Stimulated activated CD8-positive, alpha-beta memory T cell treated with anti-CD3 and anti-CD28 coated beads, Interleukin-15, amount 100 ng/mL, for 1 hour (primary cell): ENCODE measurements at regions not wholly inside any gene's neighbourhood (a gene's known extent, or its start where the extent isn't known, plus 50 kb on each side); places are given as distances from the start of the nearest gene placed in this dataset.

ENCODE experiments used
- DNase-seq: peaks from one replicate; pipeline ENCODE4 v3.0.0-alpha.2; 2020; ENCODE audit warnings: low read depth

GRCh38 chr6:168908887-168909286 lies 344.8 kb downstream of the THBS2 start:
- no peak for DNase-seq

GRCh38 chr6:168908166-168908565 lies 345.5 kb downstream of the THBS2 start:
- DNase-seq = no peak

DNA sequence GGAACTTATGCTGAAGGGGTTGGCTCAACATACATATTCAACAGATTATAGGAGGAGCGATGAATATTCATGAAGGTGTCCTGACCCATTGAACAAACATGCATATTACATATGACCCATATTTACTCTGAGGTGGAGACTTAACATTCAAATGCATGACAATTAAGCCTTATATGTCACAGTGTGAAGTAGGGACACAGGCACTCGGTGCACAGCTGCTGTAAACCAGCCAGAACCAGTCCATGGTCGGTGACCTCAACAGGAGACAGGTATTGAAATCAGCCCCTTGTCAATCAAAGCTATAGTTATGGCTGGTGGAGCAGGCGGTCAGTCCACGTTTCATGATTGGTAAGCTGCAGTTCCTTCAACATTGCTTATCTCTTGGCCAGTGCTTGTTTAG lies 347.3 kb downstream of the THBS2 start:
- DNase-seq = no peak

DNA sequence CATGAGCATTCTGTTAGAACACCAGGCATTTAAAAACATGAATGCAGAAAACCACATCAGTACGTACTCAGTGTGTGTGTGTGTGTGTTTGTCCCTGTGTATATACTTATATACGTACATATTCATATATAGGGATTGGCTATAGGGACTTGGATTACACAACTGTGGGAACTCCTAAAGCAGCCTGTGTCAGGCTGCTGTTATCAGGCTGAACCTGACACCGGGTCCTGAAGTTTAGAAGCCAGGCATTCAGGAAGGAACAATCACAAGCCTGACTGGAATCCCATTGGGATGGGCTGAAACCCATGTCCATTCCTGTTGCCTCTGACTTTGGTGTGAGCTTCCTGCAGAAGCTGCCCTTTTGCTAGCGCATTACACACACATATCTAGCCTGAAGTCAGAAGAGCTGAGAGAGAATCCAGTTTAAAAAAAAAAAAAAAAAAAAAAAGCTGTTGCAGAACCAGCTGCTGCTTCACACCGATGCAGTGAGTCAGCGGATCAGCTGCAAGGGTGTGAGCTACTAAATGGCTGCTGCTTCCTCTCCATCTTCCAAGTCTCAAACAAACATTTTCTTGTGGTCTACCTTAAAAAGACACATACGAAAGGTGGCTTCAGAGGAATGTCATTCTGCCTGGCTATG lies 348.1 kb downstream of the THBS2 start:
- no peak for DNase-seq

DNA sequence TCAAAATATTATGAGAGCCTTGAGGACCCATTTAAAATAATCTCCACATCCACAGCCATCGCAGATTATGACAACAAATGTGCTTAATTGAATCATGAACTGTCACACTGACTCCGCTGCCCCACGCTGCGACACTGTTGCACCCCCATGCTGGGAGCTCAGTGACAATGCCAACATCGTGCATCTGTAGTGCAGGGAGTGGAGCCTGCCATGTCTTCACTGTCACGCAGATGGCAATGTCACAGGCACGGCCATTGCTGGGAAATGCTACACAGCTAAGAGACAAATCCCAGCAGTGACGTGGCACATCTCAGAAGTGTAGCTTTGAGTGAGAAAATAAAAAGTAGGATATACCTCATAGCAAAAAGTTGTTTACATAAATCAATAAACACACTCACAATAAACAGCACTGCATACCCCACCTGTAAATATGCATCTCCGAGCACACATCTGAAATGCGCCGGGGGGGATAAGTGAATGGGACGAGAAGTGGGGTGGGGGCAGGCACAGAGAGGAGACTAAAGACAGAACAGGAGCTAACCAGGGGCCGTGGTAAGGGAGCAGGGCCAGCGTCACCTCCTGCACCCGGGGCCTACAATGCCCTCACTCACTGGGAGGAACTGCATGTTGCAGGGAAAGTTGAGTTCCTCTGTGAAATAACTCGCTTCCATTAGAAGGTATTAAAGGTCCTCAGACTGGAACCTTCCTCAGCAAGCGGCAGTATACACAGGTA lies 349.9 kb downstream of the THBS2 start:
- no peak for DNase-seq

- DNase-seq = no peak
Measured at GRCh38 chr6:168902075-168902474, 351.6 kb downstream of the THBS2 start.

- DNase-seq = no peak
Measured at GRCh38 chr6:168901076-168901475, 352.6 kb downstream of the THBS2 start.

DNA sequence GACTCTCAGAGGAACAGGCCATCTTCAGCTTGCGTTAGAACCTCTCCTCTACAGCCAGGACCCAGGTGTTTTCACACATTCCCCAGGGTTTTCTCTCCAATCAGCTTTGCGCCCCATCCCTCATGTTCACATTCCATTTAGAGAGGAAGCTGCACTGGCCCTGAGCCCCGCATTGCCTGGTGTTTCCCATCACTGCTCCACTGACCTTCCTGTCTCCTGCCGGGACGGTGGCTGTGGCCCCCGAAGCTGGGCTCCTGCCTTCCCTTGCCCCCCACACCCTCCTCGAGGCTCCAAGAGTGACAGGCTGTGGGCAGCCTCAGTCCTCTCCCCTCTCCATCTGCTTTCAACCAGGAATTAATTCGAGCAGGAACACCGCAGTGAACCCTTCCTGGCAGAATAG lies 357.3 kb downstream of the THBS2 start:
- no peak for DNase-seq

GRCh38 chr6:168895102-168895812 lies 358.4 kb downstream of the THBS2 start:
- peak; percentile 62 for DNase-seq

DNA sequence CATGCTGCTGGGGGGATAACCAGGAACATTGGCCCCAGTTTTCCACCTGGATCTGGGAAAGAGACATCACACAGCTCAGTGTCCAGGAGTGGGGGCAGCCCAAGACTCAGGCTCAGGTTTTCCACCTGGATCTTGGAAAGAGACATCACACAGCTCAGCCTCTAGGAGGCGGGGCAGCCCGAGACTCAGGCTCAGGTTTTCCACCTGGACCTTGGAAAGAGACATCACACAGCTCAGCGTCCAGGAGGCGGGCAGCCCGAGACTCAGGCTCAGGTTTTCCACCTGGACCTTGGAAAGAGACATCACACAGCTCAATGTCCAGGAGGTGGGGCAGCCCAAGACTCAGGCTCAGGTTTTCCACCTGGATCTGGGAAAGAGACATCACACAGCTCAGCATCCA lies 361.6 kb downstream of the THBS2 start:
- DNase-seq = no peak

GRCh38 chr6:168890981-168891365 lies 362.7 kb downstream of the THBS2 start:
- DNase-seq = no peak

DNA sequence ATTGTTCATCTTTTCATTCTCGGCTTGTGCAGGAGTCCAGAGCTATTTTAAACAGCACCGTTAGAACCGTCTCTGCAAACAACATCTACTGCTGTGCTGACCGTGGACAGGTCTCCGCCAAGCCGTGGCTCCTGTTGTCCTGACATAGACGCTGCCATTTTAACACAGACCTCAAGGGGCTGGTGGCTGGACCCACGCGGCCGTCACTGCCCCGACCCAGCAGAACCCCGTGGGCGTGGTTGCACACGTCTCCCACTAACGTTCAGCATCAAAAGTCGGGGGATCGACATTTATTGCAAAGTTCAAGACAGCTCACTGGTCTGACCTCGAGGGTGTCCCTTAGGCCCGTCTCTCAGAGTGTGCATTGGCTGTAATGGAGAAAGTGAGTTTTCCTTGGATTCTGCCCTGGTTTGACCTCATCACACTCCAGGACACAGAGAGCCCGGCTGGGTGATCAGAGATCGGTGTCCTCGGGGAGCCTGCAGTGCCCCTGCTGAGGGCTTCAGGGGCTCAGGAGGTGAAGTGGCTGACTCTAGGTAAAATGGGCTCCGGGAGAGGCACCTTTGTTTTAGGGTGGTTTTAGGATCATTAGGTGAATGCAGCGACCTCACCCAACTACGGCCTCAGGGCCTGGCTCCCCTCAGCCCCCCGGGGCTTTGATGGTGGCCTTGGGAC lies 363.2 kb downstream of the THBS2 start:
- no peak for DNase-seq

DNA sequence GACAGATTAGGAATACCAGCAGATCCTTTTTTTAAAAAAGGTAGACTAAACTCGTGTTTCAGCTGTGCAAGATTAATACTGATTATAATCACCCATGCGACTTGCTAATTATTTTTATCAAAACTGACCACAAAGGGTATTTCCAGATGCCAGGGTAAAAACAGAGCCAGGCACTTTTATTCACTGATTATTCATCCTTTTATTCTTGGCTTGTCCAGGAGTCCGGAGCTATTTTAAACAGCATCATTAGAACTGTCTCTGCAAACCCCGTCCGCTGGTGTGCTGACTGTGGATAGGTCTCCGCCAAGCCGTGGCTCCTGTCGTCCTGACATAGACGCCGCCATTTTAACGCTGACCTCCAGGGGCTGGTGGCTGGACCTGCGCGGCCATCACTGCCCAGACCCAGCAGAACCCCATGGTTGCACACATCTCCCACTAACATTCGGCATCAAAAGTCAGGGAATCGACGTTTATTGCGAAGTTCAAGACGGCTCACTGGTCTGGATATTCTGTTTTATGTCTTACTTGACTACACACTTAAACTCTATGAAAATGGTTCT lies 364.8 kb downstream of the THBS2 start:
- DNase-seq = no peak

DNA sequence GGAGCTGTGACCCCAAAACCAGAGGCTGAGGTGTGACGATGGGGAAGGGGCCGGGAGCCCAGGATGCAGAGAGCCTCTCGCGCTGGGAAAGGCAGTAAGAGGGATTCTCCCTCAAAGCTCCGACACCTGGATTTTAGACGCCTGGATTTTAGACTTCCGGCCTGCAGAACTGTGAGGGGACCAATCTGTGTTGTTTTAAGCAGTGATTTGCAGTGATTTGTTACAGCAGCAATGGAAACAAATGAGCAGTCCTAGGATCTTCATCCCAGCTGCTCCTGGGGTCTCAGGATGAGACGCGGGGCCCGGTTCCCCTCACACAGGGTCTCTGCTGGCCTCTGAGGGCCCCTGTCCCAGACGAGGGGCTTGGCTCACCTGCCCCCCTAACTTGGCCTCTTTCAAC lies 365.5 kb downstream of the THBS2 start:
- DNase-seq = no peak

GRCh38 chr6:168887621-168888020 lies 366.0 kb downstream of the THBS2 start:
- DNase-seq = no peak

- no peak for DNase-seq
Measured at GRCh38 chr6:168886964-168887363, 366.7 kb downstream of the THBS2 start.

DNA sequence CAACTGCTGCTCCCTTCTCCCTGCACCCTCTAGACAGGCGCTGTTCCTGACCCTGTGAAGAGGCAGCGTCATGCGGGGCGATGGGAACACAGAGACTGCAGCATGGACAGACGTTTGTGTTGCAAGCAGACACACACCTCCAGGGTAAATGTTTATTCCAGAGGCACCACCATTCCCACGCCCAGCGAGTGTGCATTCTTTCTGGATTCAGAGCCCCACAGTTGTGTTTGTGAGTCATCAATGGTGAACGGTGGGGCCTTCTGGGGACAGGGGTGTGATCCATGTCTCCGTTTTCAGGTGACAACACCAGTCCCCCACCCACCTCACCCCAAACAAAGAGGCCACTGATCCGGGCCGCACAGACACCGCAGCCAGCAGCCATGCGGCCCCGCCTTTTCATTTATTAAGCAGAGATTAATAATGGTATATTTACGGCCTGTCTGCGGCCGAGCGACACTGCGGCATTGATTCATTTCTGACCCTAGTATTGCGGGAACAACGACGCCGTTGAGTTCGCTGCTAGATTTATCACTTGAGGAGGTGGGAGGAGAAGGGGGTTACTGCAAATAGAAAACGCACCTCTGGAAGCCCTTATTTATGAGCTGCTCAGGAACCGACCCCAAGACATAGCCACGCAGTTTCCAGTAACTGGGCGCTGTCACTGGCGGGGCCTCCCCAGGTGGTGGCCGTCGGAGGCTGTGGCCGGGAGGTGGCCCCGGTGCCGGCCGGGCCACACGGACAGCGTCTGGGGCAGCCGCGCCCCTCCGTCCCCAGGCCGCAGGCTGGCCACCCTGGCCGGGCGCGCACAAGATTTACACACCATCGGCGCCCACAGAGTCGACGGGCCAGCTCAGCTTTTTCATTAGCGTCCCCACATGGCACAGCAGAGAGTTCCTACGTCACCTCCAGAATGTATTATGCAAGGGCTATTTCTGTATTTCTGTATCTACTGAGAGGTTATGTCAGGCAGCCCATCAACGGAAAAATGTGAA lies 367.6 kb downstream of the THBS2 start:
- DNase-seq = no peak

GRCh38 chr6:168885196-168885595 lies 368.4 kb downstream of the THBS2 start:
- no peak for DNase-seq

- DNase-seq = peak; percentile 67
Measured at GRCh38 chr6:168884646-168885086, 369.0 kb downstream of the THBS2 start.

DNA sequence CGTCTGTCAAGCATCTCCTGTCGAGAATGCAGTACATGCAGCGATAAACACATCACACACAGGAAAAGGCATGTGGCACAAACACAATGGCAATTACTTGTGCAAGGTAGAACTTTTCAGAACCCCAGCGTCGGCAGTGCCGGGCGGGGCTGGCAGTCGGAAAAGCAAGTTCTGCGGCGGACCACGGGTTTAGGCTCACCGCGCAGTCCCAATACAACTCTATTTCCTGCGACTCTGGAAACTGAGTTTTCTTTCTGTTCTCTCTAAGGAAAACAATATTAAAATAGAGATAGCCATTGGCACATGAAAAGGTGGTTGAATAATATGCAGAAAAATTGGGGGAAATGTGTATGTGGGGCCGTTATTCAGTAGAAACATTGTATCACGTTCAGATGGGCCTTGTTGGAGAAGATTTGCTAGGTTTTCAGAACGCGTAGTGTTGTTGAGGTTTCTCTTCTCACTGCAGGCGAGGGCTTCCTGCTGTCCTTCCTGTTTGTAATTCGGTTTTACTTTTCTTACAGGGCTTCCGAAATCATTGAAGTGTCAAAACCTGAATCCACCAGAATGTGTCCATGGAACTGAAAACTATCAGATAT lies 369.5 kb downstream of the THBS2 start:
- DNase-seq = no peak
